ENCODE measurements at regions not wholly inside any gene's neighbourhood (a gene's known extent, or its start where the extent isn't known, plus 50 kb on each side); places are given as distances from the start of the nearest gene placed in this dataset.

DNA sequence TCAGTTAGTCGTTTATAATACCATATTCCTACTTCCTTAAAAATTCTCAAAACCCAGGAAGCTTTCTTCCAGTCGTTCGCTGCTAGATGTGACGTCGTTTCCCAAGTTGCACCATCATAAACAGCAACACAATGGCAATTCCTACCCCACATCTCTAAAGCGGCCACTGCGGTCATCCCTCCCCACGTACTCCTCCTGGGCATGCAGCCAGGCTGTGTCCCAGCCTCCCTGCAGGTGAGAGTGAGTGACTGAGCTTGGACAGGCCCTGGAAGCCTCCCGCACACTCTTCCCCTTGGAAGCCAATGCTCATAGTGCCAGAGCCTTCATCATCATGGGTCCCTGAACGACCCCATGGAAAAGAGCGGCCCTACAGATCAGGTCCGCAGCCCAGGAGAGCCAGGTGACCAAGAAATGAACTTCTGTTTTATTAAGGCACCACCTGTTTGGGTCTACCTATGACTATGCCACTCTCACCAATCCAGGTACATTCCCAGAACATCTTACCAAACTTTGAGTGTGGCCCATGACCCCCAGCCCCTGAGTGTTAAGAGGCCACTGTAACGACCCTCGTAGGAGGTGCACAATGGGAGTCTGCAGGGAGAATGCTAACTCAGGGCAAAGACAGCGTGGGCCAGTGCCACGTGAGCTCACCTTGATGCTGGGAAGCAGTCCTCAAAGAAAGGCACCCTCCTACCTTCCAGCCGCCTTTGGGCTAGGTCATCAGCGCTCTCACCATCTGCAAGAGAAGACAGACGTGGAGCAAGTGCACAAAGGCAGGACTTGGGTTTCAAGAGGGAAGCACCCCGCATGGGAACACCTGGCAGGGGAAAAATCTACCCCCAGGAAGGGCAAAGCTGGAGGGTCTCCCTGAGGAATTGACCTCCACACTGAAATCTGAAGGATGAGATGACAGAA, 74.7 kb upstream of the RAB6C start:
- H3K4me3 ChIP-seq (replicated peaks; ENCODE audit: low read depth, low read length), result no peak overlapping the region
- DNase-seq (ENCODE audit: low read depth), result no peak
- TF ChIP-seq, protein P1, sequence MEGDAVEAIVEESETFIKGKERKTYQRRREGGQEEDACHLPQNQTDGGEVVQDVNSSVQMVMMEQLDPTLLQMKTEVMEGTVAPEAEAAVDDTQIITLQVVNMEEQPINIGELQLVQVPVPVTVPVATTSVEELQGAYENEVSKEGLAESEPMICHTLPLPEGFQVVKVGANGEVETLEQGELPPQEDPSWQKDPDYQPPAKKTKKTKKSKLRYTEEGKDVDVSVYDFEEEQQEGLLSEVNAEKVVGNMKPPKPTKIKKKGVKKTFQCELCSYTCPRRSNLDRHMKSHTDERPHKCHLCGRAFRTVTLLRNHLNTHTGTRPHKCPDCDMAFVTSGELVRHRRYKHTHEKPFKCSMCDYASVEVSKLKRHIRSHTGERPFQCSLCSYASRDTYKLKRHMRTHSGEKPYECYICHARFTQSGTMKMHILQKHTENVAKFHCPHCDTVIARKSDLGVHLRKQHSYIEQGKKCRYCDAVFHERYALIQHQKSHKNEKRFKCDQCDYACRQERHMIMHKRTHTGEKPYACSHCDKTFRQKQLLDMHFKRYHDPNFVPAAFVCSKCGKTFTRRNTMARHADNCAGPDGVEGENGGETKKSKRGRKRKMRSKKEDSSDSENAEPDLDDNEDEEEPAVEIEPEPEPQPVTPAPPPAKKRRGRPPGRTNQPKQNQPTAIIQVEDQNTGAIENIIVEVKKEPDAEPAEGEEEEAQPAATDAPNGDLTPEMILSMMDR (IDR thresholded peaks at IDR 0.05; ENCODE audit: low read length, missing control alignments), result no peak

DNA sequence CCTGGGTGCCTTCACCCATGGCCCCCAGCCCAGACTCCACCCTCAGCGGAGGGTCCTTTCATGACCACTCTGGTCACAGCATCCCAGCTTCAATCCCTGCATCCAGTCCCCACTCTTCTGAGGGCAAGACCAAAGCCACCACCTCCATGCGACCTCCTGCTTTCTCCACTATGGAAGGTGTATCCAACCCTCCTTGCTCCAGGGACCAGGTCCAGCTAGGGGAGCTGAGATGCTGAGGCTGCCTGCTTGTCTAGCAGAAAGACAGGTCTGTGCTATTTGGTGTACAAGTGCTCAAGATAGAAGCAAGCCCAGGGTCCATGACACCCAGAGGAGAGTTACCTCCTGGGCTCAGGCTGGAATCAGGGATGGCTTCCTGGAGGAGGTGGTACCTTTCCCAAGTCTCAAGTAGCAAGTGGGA, 73.8 kb upstream of the RAB6C start:
- no peak overlapping the region for H3K4me3 ChIP-seq (replicated peaks; ENCODE audit: low read depth, low read length)
- no peak for DNase-seq (ENCODE audit: low read depth)
- TF ChIP-seq, protein P1 (IDR thresholded peaks at IDR 0.05; ENCODE audit: low read length, missing control alignments), result no peak

DNA sequence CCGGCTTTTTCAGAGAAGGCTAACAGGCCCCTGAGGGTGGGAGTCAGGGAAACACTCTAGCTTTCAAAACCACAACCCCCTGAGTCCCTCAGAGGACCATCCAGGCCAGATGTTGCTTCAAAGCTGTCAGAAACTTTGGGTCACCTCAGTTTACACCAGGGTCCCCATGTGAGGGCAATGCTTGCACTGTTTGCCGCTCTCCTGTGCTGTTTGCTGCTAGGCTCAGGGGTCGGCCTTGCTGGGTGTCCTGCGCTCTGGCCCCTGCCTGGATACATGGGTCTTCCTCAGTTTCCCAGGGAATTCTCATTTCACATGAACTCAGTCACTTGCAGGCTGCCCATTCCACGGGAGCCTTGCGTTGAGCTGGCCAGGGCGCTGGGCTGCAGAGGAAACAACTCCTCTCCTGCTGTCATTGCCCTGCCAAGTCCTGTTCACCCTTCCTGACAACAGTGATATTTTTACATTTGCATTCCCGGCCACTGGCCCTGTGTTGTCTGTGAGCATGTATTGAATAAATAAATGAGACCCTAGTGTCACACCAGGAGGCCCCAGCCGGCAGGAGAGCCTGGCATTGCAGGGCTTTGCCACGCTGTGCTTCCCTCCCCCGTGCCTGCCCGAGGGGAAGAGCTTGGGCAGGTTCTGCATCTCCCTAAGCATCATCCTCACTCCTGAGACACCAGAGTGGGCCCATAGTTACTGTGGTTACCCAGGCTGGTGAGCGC, 73.2 kb upstream of the RAB6C start:
- H3K4me3 ChIP-seq (replicated peaks; ENCODE audit: low read depth, low read length), result no peak overlapping the region
- no peak for DNase-seq (ENCODE audit: low read depth)
- TF ChIP-seq, protein P1 (IDR thresholded peaks at IDR 0.05; ENCODE audit: low read length, missing control alignments), result no peak

DNA sequence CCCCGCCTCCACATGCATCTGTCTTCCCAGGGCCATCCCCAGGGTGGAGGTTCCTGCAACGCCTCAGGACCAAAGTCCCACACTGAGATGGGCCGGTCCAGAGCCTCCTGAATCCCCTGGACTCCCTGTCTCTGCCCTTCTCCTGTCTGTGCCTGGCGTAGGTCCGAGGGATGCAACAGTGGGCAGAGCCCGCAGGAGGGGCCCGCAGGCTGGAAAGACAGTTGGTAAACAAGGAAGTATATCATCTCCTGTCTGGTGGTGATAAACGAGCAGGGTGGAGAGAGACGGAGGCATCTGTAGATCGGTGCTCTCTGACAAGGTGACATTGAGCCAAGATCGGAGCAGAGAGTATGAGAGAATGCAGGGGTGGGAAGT, 72.6 kb upstream of the RAB6C start:
- no peak overlapping the region for H3K4me3 ChIP-seq (replicated peaks; ENCODE audit: low read depth, low read length)
- DNase-seq (ENCODE audit: low read depth), result no peak
- TF ChIP-seq, protein P1 (IDR thresholded peaks at IDR 0.05; ENCODE audit: low read length, missing control alignments), result no peak

DNA sequence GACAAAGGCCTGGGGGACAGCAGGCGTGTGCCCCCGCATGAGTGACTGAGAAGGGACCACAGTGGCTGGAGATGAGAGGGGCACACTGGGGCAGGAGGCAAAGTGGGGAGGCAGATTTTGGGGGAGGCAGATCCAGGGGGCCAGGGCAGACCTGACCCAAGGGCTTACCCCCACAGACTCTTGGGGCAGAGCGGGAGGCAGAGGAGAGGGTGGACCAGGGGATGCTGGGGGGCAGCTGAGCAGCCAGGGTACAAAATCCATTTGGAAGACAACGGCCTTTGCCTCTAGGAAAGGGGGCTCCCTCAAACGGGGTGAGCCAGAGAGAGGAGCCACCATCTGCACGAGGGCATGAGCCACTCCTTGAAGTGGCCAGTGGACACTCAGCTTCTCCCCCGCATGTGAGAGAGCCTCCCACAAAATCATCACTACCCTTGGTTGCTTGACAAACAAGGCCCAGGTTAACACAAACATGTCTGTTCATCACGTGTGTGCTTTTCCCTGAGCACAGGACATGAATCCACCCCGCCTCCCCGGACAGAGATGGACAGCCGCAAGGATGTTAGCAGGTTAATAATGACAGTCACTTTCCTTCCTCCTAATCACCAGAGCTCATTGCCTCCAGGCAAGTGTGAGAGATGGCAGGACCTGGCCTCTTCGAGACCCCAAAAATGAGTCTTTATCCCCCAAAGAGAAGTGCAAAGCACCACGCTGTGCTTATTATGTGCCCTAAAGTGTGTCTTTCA, 72.0 kb upstream of the RAB6C start:
- TF ChIP-seq, protein P1 (IDR thresholded peaks at IDR 0.05; ENCODE audit: low read length, missing control alignments), result no peak
- H3K4me3 ChIP-seq (replicated peaks; ENCODE audit: low read depth, low read length), result no peak overlapping the region
- no peak for DNase-seq (ENCODE audit: low read depth)

DNA sequence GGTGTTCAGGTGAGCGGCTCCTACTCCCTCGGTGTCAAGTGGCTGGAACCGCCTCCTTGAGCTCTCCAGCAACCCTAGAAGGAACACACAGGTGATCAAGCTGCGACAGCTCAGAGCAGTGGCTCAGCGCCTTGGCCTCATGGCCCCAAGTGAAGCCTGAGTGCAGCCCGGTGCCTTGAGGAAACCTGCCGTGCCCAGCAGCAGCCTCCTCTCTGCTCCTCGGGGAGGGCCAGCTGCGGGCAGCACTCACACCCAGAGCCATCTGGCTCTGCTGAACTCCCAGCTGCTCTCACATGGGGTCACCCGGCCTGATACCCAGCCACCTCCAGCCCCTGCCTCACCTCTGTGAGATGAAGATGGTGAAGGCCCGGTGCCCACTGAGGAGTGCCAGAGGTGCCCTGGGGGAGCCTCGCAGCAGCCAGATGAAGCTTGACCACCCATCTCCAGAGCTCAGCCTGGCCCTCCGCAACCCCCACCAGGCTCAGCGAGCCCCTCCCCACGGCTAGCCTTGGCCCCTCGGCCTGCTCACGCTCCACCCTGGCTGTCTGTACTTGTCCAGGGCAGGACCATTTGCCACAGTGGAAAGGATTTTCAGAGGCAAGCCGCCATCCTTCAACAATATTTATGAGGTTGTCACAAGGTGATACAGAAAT, 70.6 kb upstream of the RAB6C start:
- no peak overlapping the region for H3K4me3 ChIP-seq (replicated peaks; ENCODE audit: low read depth, low read length)
- TF ChIP-seq, protein P1 (IDR thresholded peaks at IDR 0.05; ENCODE audit: low read length, missing control alignments), result no peak
- DNase-seq (ENCODE audit: low read depth), result no peak
